Esophagus squamous epithelium (tissue), 4 donors: ENCODE measurements at regions not wholly inside any gene's neighbourhood (a gene's known extent, or its start where the extent isn't known, plus 50 kb on each side); places are given as distances from the start of the nearest gene placed in this dataset.

Experiments used
- CTCF ChIP-seq, 6 experiments: fragments of 450-650 bp in 4 of 6; fragments of 200-600 bp in 2 of 6; sonication (generic) in 2 of 6; IDR thresholded peaks; one replicate each; pipeline ENCODE4 v1.5.1; 2016 to 2019; ENCODE audit warnings: antibody characterized with exemption in 6 of 6, mild to moderate bottlenecking in 4 of 6, moderate library complexity in 4 of 6
- POLR2A ChIP-seq, 4 donors: fragments of 450-650 bp; IDR thresholded peaks; one replicate each; pipeline ENCODE4 v1.6.1; 2017; ENCODE audit warnings: antibody characterized with exemption in 4 of 4, mild to moderate bottlenecking in 4 of 4, moderate library complexity in 3 of 4

GRCh38 chr5:155148694-155149093 lies 135.1 kb downstream of the KIF4B start:
- no peak for TF ChIP-seq CTCF (IDR thresholded peaks at IDR 0.05)
- no peak for TF ChIP-seq POLR2A (IDR thresholded peaks at IDR 0.05)
